HCT116 (cell line): ENCODE measurements at regions not wholly inside any gene's neighbourhood (a gene's known extent, or its start where the extent isn't known, plus 50 kb on each side); places are given as distances from the start of the nearest gene placed in this dataset.

Experiments
- ATAC-seq: fragments of 200-7000 bp; cut with Tn5 transposase; 2 replicates; pipeline ENCODE4 v1.9.1; 2020; ENCODE audit warnings: mild to moderate bottlenecking, moderate library complexity
- BruUV-seq: library from RNA; stranded (reverse); fragments of 400-500 nt; replicated peaks from 2 replicates; lab custom pipeline; 2021; lab: Mats Ljungman, UMichigan
- CTCF ChIA-PET: fragments of 300-600 bp; sonication (Branson Sonifier 250); formaldehyde crosslinking; loops from one replicate; lab custom pipeline; 2021; ENCODE audit warnings: antibody characterized with exemption; lab: Charles Lee
- POLR2A ChIA-PET: fragments of 300-600, 350-600 bp; sonication (Branson Sonifier 250); formaldehyde crosslinking; loops from one replicate; lab custom pipeline; 2021; ENCODE audit warnings: antibody characterized with exemption; lab: Charles Lee
- RAD21 ChIA-PET, 2 experiments: fragments of 300-600 bp; sonication (Branson Sonifier 250); formaldehyde crosslinking; loops; one replicate each; lab custom pipeline; 2023; ENCODE audit warnings: low total read pairs in 2 of 2; ENCODE audit not compliant: uncharacterized antibody in 2 of 2, unreplicated experiment in 2 of 2, low non-redundant PET in 1 of 2; lab: Charles Lee
- DNase-seq: peaks from one replicate; pipeline ENCODE4 v3.0.0-alpha.2; 2010; ENCODE audit warnings: low read depth, low spot score
- H2AFZ ChIP-seq: fragments of 200-600 bp; shearing (Covaris generic), sonication (generic); 2 replicates; pipeline ENCODE4 v1.6.1; 2017; ENCODE audit warnings: low read depth, mixed run types, mixed read lengths, antibody characterized with exemption, low read length; ENCODE audit not compliant: poor library complexity, severe bottlenecking
- H3K27ac ChIP-seq: 2 replicates; pipeline ENCODE4 v1.5.1; 2012; ENCODE audit warnings: low read depth, low read length
- H3K27me3 ChIP-seq: fragments of 200-600 bp; sonication (generic); 2 replicates; pipeline ENCODE4 v1.6.1; 2016; ENCODE audit warnings: mixed run types, low read length, mixed read lengths; ENCODE audit not compliant: insufficient read depth
- H3K36me3 ChIP-seq, 2 experiments: fragments of 200-500 bp in 1 of 2; fragments of 200-600 bp in 1 of 2; sonication (Bioruptor generic) in 1 of 2; sonication (generic) in 1 of 2; 2 replicates each; pipeline versions ENCODE4 v1.5.1 to v1.6.1; 2014 to 2016; ENCODE audit warnings: low read length in 2 of 2, inconsistent platforms in 1 of 2, mixed read lengths in 1 of 2, mixed run types in 1 of 2; ENCODE audit not compliant: insufficient read depth in 2 of 2, control insufficient read depth in 1 of 2
- H3K4me1 ChIP-seq, 2 experiments: fragments of 200-600 bp in 1 of 2; sonication (generic) in 1 of 2; 2 replicates each; pipeline versions ENCODE4 v1.5.1 to v1.6.1; 2012 to 2017; ENCODE audit warnings: low read length in 2 of 2, inconsistent platforms in 1 of 2, mild to moderate bottlenecking in 1 of 2, mixed read lengths in 1 of 2, mixed run types in 1 of 2, moderate library complexity in 1 of 2; ENCODE audit not compliant: insufficient read depth in 2 of 2, control insufficient read depth in 1 of 2
- H3K4me2 ChIP-seq: fragments of 200-600 bp; sonication (generic); 2 replicates; pipeline ENCODE4 v1.6.1; 2017; ENCODE audit warnings: mixed run types, low read length, mixed read lengths
- H3K4me3 ChIP-seq, 2 experiments: fragments of 200-600 bp in 1 of 2; sonication (generic) in 1 of 2; replicated peaks in 1 of 2; 2 replicates each; pipeline ENCODE4 v1.5.1; 2011 to 2016; ENCODE audit warnings: low read length in 2 of 2, control low read depth in 1 of 2, low read depth in 1 of 2, mild to moderate bottlenecking in 1 of 2, mixed read lengths in 1 of 2, mixed run types in 1 of 2
- H3K79me2 ChIP-seq: fragments of 200-600 bp; sonication (generic); 2 replicates; pipeline ENCODE4 v1.6.1; 2017; ENCODE audit warnings: mild to moderate bottlenecking, mixed run types, low read length, moderate library complexity, mixed read lengths; ENCODE audit not compliant: insufficient read depth
- H3K9ac ChIP-seq: fragments of 200-600 bp; sonication (generic); 2 replicates; pipeline ENCODE4 v1.6.1; 2016; ENCODE audit warnings: low read length, mixed read lengths
- H3K9me2 ChIP-seq: fragments of 200-600 bp; sonication (generic), shearing (Covaris generic); 2 replicates; pipeline ENCODE4 v1.6.1; 2017; ENCODE audit warnings: mixed run types, mild to moderate bottlenecking, moderate library complexity; ENCODE audit not compliant: insufficient read depth
- H3K9me3 ChIP-seq, 2 experiments: fragments of 200-500 bp in 1 of 2; fragments of 200-600 bp in 1 of 2; sonication (Bioruptor generic) in 1 of 2; sonication (generic) in 1 of 2; 2 replicates each; pipeline ENCODE4 v1.6.1; 2014 to 2017; ENCODE audit warnings: low read length in 2 of 2, mixed read lengths in 2 of 2, inconsistent platforms in 1 of 2, low read depth in 1 of 2, mild to moderate bottlenecking in 1 of 2, mixed run types in 1 of 2, moderate library complexity in 1 of 2; ENCODE audit not compliant: control insufficient read depth in 1 of 2, insufficient read depth in 1 of 2
- H4K20me1 ChIP-seq: fragments of 200-600 bp; sonication (generic), shearing (Covaris generic); 2 replicates; pipeline ENCODE4 v1.6.1; 2017; ENCODE audit warnings: mixed run types, mild to moderate bottlenecking, moderate library complexity; ENCODE audit not compliant: insufficient read depth
- CBX3 ChIP-seq: IDR thresholded peaks from 2 replicates; pipeline ENCODE4 v1.6.1; 2012; ENCODE audit warnings: low read depth
- ELF1 ChIP-seq: IDR thresholded peaks from 2 replicates; pipeline ENCODE4 v1.6.1; 2012; ENCODE audit warnings: low read depth, borderline replicate concordance
- EZH2 ChIP-seq: fragments of 200-600 bp; sonication (generic); IDR thresholded peaks from 2 replicates; pipeline ENCODE4 v1.6.1; 2017; ENCODE audit warnings: antibody characterized with exemption, mixed run types
- EZH2phosphoT487 ChIP-seq: fragments of 200-600 bp; IDR thresholded peaks from 2 replicates; pipeline ENCODE4 v1.6.1; 2018; ENCODE audit warnings: antibody characterized with exemption, borderline replicate concordance
- POLR2A ChIP-seq: IDR thresholded peaks from 2 replicates; pipeline ENCODE4 v1.7.0; 2011; ENCODE audit warnings: borderline replicate concordance; ENCODE audit not compliant: insufficient read depth, insufficient read length; ENCODE audit errors: extremely low read depth
- POLR2AphosphoS5 ChIP-seq: IDR thresholded peaks from 2 replicates; pipeline ENCODE4 v1.6.1; 2011; ENCODE audit warnings: mild to moderate bottlenecking, low read depth, low read length, moderate library complexity
- RAD21 ChIP-seq: IDR thresholded peaks from 2 replicates; pipeline ENCODE4 v1.6.1; 2012; ENCODE audit warnings: low read depth, mild to moderate bottlenecking
- SIN3A ChIP-seq: IDR thresholded peaks from 2 replicates; pipeline ENCODE4 v1.6.1; 2012; ENCODE audit warnings: low read depth
- SRF ChIP-seq: IDR thresholded peaks from 2 replicates; pipeline ENCODE4 v1.6.1; 2012; ENCODE audit warnings: low read depth
- ZFX ChIP-seq: fragments of 450-650 bp; IDR thresholded peaks from 2 replicates; pipeline ENCODE4 v1.6.1; 2017
- ZNF274 ChIP-seq: fragments of 200-500 bp; sonication (Bioruptor generic); IDR thresholded peaks from 2 replicates; pipeline ENCODE4 v1.6.1; 2014; ENCODE audit warnings: mild to moderate bottlenecking, low read depth, low read length, inconsistent platforms
- intact Hi-C: fragments of 100-400 bp; cut with micrococcal nuclease; formaldehyde crosslinking; loops from 2 replicates; pipeline ENCODE4 v1.10.0; 2022
- TF ChIP-seq, protein P1 (sequence below): IDR thresholded peaks from 2 replicates; pipeline ENCODE4 v1.6.1; 2012; ENCODE audit warnings: low read depth
- TF ChIP-seq, protein P2 (sequence below): IDR thresholded peaks from 2 replicates; pipeline ENCODE4 v1.6.1; 2012
- TF ChIP-seq, protein P3 (sequence below): IDR thresholded peaks from 2 replicates; pipeline ENCODE4 v1.6.1; 2012

DNA sequence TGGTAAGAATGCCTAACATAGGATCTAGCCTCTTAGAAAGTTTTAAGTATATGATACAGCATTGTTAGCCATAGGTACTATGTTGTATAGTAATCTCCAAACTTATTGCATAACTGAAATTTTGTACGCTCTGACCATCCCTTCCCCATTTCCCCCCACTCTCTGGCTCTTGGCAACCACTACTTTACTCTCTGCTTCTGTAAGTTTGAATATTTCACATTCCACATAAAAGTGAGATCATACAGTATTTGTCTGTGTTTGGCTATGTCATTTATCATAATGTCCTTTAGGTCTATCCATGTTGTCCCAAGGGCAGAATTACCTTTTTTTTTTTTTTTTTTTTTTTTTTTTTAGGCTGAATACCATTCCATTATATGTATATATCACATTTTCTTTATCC lies 396.9 kb downstream of the DLEU7 start:
- BruUV-seq, result no TSS peak
- DNase-seq, result no peak
- Histone ChIP-seq H3K79me2 (no peaks in the 10 kb centered on the region), H3K27ac (no peak overlapping the region), H3K9ac (no peak overlapping the region), H4K20me1 (no peaks in the 10 kb centered on the region), H3K4me3 (no peak overlapping the region), H3K9me3 (no peaks in the 10 kb centered on the region), H3K4me1 (no peaks in the 10 kb centered on the region), H3K36me3 (no peaks in the 10 kb centered on the region), H2AFZ (no peak overlapping the region), H3K9me2 (no peaks in the 10 kb centered on the region), H3K4me2 (no peak overlapping the region), H3K27me3 (no peaks in the 10 kb centered on the region)
- no peak for ATAC-seq
- ChIA-PET RAD21 (no interaction called here), CTCF (no interaction called here), POLR2A (no interaction called here)
- TF ChIP-seq, protein P1, sequence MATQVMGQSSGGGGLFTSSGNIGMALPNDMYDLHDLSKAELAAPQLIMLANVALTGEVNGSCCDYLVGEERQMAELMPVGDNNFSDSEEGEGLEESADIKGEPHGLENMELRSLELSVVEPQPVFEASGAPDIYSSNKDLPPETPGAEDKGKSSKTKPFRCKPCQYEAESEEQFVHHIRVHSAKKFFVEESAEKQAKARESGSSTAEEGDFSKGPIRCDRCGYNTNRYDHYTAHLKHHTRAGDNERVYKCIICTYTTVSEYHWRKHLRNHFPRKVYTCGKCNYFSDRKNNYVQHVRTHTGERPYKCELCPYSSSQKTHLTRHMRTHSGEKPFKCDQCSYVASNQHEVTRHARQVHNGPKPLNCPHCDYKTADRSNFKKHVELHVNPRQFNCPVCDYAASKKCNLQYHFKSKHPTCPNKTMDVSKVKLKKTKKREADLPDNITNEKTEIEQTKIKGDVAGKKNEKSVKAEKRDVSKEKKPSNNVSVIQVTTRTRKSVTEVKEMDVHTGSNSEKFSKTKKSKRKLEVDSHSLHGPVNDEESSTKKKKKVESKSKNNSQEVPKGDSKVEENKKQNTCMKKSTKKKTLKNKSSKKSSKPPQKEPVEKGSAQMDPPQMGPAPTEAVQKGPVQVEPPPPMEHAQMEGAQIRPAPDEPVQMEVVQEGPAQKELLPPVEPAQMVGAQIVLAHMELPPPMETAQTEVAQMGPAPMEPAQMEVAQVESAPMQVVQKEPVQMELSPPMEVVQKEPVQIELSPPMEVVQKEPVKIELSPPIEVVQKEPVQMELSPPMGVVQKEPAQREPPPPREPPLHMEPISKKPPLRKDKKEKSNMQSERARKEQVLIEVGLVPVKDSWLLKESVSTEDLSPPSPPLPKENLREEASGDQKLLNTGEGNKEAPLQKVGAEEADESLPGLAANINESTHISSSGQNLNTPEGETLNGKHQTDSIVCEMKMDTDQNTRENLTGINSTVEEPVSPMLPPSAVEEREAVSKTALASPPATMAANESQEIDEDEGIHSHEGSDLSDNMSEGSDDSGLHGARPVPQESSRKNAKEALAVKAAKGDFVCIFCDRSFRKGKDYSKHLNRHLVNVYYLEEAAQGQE, result no peak
- TF ChIP-seq EZH2, result no peak
- TF ChIP-seq CBX3, result no peak
- TF ChIP-seq EZH2phosphoT487, result no peak
- TF ChIP-seq ZFX, result no peak
- TF ChIP-seq ELF1, result no peak
- intact Hi-C loops, result no loop called here

DNA sequence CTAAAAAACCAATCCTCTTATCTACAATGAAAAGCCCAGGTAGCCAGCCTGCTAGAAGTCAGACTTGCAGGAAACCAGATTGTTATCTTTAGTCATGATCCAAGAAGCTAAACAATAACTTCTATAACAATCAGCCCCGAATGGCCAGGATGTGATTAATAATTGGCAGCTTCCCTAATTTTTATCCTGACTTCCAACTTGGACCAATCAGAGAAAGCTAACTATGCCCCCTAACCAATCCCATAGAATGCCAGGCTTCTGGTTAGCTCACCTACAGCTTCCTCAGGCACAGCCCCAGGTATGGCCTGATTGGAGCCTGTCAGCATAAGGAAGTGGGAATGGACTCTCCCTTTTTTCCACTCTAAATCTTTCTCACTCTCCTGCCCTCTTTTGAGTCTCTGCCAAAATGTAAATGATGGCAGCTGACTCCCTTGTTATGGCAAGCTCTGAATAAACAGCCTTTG lies 394.9 kb downstream of the DLEU7 start:
- H4K20me1 ChIP-seq, result no peaks in the 10 kb centered on the region
- no TSS peak for BruUV-seq
- POLR2A ChIA-PET, result interaction anchor here (1.2 kb wide), 1 partner anchor 76 kb away, joined by 3 read pairs; no protein-coding TSS in a partner anchor
- no peak overlapping the region for H3K27ac ChIP-seq
- no peak overlapping the region for H3K9ac ChIP-seq
- no peak overlapping the region for H3K4me3 ChIP-seq
- DNase-seq (no peak), ATAC-seq (no peak)
- H3K9me3 ChIP-seq, result no peaks in the 10 kb centered on the region
- no peaks in the 10 kb centered on the region for H3K9me2 ChIP-seq
- no peaks in the 10 kb centered on the region for H3K27me3 ChIP-seq
- no peak overlapping the region for H3K4me2 ChIP-seq
- no peaks in the 10 kb centered on the region for H3K36me3 ChIP-seq
- H3K4me1 ChIP-seq, result no peaks in the 10 kb centered on the region
- intact Hi-C loops, result no loop called here
- H2AFZ ChIP-seq, result no peak overlapping the region
- RAD21 ChIA-PET, result no interaction called here
- CTCF ChIA-PET, result no interaction called here
- no peaks in the 10 kb centered on the region for H3K79me2 ChIP-seq
- no peak for TF ChIP-seq ZFX
- TF ChIP-seq ZNF274, result no peak
- no peak for TF ChIP-seq CBX3
- no peak for TF ChIP-seq RAD21
- no peak for TF ChIP-seq SRF
- TF ChIP-seq POLR2AphosphoS5, result no peak
- TF ChIP-seq EZH2phosphoT487, result no peak
- TF ChIP-seq, protein P1, result no peak
- no peak for TF ChIP-seq SIN3A
- TF ChIP-seq, protein P2, sequence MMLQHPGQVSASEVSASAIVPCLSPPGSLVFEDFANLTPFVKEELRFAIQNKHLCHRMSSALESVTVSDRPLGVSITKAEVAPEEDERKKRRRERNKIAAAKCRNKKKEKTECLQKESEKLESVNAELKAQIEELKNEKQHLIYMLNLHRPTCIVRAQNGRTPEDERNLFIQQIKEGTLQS, result no peak
- no peak for TF ChIP-seq POLR2A
- TF ChIP-seq, protein P3, sequence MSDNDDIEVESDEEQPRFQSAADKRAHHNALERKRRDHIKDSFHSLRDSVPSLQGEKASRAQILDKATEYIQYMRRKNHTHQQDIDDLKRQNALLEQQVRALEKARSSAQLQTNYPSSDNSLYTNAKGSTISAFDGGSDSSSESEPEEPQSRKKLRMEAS, result no peak
- TF ChIP-seq EZH2, result no peak
